ENCODE measurements at regions not wholly inside any gene's neighbourhood (a gene's known extent, or its start where the extent isn't known, plus 50 kb on each side); places are given as distances from the start of the nearest gene placed in this dataset.

DNA sequence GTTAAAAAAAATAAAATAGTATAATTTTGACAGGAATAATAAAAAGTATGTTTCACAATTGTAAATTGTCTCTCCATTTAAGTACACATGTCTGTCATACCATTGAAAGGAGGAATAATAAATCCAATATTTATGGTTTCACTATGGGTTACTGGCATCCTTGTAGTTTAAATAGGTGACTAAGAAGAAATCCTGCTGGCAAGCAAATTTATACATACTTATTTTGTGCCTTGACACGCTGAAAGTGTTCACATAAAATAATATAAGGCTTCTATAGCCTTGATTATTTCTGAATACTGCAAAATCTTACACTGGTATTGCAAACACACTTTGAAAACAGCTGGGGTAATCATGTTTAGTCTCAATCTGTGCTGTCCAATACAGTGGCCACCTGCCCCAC lies 138.3 kb upstream of the ETAA1 start:
- no peak for DNase-seq

DNA sequence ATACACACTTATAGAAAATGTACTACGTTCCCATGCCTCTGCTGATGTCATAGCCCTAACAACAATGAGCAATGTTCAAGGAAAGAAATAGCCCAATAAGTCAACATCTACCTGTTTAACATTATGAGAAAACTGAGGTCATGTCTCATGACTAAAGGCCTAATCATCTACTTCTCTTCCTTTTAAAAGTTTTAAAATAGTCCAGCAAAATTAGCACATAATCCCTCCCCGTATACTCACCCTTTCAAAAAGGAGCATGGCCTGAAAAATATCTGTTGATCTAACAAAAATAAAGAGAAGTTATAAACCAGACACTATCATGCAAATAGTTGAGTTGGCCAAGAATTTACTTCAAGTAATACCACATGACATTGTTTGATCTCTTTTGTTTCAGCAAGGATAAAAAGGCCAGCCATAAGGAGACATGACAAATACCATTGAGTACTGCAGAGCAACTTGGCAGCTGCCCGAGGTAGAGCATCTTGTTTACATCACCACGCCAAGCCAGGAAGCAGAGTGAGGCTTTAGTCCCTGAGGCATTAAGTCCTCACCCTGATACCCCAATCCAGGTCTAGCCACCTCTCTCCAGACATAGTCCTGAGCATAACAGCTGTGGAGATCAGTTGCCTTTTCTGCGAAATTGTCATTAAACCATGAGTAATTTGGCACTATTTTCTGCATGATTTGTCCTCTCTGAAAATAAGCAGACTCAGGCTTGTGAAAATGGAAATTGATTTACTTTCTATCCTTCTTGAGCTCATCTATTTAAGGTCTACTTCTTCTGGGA lies 137.4 kb upstream of the ETAA1 start:
- peak; percentile 9 for DNase-seq

DNA sequence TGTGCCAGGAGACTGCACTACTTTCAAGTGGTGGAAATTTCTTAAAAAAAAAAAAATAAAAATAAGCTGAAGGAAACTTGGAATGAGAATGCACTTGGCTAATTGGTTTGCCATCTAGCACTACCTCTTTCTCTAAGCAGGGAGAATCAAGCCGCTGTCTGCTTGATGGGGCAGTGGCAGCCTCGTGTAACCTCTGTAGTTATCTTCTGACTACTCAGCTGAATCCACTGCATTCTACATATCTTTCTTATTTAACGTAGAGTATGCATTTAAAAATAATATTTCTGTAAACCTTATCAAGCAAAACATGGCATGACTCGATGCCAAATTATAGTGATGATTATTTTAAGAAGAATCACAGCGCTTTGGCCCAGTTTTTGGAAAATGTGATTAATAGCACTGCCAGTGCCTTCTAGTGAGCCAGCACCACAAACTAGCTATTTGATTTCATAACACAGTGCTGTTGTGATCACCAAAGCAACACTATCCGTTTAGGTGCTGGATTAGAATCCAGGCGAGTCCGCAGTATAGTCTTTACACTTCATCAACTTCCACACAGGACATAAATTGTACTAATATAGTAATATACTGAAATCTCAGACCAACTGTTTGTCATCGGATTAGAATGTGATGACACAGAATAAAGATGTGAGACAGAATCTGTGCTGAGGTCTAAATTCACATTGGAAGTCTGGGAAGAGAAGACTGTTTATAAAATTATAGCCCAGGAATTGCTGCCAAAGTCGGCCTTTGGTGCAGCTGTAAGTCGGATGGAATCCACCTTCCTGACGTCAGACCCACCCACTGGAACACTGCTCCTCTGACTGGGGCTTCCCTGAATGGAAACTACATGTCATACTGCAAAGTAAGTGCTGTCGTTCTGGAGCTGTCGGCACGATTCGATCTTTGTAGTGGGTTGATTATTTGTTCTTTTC lies 136.5 kb upstream of the ETAA1 start:
- DNase-seq: no peak

DNA sequence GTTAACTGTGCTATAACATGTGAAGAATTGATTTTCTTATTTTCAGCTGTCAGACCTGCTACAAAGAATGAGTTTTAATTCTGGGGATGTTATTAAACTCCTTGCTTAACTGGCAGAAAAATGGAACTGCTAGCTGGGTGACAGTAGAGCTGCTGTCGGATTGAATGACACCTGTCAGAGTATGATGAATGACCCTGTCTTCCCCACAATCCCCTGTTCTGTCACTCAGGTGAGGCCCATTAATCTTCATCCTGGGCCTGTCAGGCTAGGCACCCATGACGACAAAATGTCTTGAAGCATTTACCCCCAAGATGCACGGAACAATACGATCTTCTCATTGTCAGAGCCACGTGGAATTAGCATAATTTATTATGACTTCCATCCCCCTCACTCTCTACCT lies 129.9 kb upstream of the ETAA1 start:
- no peak for DNase-seq

DNA sequence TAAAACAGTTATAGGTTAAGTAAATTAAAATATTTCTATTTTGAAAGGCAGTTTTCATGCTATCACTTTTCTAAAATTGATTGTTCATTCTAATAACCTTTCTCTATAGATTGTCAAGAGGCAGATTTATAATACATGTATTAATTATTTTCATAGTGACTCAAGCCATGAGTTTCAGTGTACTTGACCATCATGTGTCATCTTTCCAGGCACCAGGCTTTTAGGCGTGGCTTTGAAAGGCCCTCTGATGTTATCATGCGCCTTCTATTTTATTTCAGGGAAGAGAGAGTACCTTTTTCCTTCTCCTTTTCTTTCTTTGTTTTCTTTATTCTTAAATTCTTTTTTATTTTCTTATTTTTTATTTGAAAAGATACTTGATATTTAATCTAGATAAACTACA lies 128.3 kb upstream of the ETAA1 start:
- no peak for DNase-seq

DNA sequence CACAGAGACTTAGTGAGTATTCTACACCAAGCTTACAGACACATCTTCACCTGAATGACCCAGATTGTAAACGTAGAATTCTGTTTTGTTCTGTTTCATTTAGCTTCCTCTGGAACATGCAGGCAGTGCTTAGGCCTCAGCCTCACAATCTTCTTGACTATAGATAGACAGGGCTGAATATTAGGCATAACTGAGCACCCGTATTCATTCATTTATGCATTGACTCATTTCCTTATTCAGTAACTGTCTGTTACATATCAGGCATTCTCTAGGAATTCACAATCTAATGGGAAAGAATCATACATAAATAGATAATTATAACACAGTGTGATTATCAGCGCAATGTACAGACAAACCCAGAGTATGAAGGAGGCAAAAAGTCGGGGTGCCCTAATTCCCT lies 124.9 kb upstream of the ETAA1 start:
- DNase-seq: no peak

DNA sequence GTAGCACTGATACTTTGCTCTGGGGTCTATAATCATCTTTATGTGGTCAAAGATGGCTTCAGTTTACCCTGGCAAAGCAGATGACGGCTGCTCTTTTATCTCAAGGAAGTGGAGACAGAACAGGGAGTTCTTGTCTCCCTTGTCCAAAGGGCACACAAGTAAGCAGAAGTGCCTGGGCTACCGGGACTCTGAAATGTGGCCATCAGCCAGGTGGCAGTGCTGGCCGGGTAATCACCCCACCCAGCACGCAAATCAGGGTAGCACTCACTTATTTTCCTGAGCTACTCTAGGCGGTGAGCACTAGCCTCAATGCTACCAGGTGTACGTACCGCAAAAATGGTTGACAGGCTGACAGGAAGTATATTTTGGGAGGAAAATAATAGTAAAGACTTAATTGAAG lies 119.7 kb upstream of the ETAA1 start:
- no peak for DNase-seq

DNA sequence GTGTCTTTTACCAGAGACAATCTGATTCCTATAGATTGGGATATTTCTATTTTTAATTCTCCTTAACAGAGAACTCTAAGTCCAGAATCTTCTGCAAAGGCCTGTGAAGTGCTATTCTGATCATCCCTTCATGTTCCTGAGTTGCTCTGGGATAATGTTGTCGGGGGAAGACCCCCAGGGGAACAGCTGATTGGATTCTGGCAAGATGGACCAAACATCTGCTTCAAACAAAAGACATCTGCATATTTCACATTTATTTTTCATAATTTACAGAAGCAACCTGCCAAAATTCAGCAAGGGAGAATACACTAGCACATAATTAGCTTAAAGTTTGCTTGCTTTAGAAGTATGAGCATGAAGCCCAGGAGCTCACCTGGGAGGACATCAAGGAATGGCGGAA lies 116.0 kb upstream of the ETAA1 start:
- no peak for DNase-seq

DNA sequence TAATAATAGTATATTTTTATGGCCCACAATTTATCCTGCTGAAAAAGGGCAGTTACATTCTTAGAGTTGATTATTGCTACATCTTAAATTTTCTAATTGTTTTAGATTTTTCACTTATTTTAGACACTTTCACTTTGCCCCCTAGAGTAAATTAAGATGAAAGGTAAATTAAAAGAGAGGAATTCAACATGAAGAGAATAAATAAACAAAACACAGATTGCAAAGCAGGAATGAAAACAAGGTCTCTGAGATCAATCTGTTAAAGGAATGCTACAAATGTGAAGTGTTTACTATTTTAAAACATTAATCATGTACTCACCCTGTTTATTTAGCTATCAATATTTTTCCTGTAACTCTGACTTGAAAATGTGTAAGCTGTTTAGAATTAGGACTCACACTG lies 113.5 kb upstream of the ETAA1 start:
- no peak for DNase-seq

DNA sequence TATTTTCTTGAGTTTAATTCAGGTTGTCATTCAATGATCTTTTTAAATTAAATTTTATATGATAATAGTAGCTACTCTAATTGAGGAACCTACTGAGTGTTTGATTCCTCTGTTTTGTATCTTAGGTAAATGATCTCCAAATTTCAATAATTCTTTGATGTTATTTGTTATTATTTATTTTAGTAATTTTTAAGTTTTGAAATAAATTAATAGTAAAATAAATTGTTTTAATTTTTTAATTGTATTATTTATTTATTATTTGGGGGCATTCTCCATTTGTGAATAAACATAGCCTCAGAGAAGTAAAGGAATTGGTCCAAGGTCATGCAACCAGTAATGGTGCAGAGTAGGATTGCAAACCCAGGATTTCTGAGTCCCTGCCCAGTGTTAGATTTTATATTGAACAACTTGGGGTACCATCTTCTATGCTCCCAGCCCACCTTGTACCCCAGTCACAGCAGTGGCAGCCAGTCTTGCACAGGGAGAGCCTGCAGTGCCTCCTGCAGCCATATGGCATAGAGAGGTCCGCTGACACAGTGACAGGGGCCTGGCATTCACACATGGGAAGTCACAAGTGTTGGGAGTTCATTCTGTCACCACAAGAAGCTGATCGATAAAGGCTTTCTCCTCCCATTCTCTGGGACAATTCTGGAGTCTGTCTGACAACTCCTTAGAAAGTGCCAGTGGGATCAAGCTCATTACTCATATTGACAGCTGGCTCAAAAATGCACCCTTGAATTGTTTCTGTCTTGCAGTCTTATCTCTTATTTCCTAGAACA lies 110.0 kb upstream of the ETAA1 start:
- no peak for DNase-seq

DNA sequence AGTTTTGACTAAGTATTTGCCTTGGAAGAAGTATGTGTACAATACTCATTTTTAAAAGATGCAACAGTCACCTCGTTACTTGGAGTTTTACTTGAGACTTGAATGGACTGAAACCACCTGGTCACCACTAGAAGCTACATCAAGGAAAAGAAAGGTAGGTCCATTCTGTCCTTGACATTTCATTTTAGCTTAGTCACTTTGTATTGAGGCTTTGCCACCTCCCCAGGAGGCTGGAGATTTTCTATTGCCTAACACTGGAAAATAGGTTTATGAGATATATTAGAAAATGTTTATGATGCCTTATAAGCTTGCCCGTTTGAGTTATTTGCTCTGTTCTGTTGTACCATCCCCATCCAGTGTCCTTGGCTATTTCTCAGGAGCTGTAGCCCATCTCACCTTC lies 107.9 kb upstream of the ETAA1 start:
- no peak for DNase-seq

DNA sequence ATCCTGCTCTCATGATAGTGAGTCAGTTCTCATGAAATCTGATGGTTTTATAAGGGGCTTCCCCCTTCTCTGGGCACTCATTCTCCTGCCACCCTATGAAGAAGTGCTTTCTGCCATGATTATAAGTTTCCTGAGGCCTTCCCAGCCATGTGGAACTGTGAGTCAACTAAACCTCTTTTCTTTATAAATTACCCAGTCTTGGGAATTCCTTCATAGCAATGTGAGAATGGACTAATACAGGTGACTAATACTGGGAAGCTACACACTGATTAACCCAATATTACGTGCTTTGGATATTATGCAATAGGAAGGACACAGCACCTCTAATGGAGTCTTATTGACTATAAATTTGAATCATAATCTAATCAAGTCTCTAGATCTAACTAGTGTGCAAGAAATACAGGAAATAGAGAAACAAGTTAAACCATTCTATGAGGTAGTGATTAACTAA lies 107.2 kb upstream of the ETAA1 start:
- no peak for DNase-seq

DNA sequence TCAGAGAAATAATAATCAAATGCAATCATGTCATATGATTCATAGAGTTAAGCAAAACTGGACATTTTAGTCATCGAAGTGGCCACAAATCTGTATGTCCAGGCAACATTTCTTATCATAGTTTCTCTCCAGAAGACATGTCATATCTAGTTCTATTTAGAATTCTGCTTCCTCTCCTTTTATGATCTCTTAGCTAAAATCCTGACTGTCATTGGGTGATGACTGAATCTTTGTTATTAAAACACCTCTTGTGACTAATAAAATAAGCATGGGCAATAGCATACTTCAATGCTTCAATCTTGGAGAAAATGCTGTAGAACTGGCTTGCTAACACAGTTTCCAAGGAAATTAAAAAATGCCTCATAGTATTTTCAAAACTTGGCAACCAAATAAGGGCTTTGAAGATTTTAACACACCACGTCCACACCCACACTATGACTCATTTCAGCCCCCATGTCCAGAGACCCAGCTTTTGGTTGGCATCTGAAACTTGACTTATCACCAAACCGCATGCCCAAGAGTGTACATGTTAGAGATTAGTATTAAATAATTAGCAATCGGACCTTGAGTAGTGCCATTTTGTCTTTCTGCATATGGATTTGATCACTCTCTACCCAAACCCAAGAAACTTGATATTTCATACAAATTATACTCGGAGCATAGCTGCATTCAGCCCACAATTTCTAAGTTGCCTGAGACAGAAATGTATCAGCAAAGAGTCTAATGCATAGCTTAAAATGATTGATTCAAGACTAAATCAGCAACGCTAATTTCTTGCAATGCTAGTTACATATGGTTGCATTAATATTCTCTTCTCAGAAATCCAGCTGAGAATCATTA lies 106.5 kb upstream of the ETAA1 start:
- no peak for DNase-seq

DNA sequence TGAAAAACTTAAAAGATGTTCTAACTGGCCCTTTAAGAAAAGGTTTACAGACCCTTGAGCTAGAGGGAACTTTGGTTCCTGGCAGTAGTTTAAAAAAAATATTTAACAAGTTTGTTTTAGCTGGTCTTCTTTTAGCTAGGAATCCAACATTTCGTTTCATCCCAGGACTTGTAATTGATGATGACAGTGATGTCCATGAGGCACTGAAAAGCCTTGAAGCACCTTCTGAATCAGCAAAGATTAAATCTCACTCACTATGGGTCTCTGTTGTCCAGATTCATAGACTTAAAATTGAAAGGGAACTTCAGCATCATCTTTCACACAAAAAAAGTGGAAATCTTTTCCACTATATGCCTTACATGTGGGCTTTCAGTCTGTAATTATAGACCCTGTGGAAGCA lies 102.9 kb upstream of the ETAA1 start:
- no peak for DNase-seq

DNA sequence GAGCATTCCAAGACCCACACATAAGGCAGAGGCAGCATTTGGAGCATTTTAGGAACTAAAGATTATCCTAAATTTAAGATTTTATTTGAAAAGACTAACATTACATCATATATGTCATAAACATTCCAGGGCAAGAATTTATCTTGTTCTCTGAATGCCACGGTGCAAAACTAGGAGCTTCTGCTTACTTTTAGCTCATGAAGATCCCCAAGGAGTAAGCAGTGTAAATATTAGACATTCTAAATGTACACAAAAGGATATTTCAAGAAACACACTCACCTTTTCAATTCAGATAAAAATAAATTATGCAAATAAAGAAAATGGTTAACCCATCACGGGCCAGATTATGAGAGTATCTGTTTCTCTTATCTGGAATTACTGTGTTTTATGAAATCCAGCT lies 101.7 kb upstream of the ETAA1 start:
- DNase-seq: no peak

DNA sequence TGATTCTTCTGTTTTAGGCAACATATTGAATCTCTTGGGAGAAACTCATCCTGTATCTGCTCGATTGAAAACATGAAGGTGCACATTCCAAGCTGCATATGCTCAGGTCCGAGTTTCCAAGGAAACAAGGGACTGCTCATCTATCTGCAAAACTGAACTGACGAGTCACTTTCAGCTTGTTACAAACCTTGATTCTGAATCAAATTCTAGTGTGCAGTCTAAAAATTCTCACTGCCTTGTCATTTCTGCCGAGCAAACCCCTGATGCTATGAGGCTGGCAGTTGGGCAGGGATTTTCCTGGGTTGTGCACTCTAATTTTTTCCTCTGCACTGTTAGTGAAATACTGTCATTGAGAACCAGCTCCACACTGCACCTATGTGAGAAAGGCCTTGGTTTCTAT lies 101.3 kb upstream of the ETAA1 start:
- no peak for DNase-seq

DNA sequence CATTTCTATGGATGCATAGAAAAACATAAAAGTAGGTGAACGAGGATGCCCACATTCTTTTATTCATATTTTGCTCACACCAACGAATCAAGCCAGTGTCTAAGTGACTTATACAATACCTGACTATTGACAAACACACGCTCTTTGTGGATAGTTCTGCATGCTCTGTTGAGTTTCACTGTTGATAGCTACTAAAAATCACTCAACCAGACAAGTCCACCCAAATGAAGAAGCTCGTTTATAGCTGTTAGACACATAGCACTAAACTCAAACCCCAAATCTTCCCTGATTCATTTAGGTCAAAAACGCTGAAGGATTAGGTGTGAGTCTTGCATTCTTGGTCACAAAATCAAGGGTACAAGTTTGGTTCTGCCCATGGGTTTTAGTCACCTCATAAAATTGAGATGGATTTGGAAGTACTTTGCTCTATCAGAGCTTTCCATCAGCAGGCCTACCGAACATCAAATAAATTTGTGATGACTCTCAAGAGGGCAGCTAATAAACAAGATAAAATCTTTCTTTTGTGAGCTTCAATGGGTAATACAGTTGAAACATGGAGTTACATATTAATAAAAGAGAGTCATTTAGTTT lies 92.7 kb upstream of the ETAA1 start:
- DNase-seq: no peak

DNA sequence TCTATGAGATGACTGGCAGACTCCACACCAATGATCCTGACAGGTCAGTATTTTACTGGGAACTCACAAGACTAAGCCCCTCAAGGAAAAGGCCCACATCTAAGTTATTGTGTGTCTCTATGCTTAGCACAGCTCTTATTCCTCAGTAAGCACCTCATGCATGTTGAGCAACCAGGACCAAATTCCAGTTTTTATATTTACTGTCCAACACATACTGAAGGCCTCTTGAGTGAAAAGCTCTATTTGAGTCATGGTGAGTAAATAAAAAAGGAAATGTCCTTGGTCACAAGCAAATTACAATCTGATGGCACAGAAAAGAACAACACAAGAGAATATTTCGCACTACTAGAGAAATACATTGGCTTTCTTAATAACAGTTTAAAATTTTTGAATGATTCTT lies 87.9 kb upstream of the ETAA1 start:
- DNase-seq: no peak

DNA sequence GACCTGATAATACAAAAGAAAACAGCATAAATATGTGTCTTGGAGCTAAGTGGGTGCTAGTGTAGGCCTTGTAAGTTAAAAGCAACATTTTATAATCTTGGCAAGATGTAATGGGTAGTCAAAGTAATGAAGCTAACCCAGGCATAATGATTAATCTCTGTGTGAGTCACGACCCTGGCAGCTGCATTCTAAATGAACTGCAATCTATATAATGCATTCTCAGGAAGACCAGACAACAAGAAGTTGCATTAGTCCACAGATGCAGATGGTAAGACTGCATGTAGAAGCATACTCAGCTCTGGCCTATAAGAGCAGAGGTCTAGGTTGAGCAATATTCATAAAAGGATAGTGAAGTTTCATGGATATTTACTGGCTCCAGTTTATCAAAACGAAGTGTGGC lies 85.6 kb upstream of the ETAA1 start:
- DNase-seq: no peak

DNA sequence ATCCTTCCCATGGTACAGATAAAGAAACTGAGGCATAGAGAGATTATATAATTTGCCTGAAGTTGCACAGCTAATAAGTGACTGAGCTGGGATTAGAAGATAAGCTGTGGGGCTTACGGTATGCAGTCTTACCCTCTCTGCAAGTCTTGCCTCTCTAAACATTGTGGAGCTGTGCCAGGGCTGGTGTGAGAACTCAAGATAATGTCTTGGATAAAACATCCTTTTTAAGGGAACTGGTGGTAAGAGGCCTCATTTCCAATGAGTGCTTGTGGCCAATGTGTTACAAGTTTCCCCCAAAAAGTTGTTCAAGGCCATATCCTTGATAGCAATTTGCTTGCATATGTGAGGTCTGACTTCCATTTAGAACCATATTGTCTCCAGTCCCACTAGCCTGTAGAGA lies 84.3 kb upstream of the ETAA1 start:
- no peak for DNase-seq

DNA sequence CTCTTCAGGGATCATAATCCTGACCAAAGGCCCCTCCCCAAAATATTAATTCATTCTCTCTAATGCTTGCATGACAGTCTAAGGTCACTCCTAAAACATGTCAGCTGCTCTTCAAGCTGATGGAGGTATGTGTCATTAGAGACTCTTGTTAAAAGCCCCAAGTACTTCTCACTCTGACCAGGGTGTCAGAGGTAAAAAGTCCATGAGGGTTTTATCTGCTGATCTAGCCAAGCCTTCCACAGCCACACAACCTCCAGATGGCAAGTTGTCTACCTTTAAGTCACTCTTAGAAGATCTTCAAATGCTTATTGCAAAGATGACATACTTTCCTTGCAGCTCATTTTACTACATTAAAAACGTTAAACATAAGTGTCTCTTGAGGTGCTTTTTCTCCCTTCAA lies 83.6 kb upstream of the ETAA1 start:
- DNase-seq: no peak

DNA sequence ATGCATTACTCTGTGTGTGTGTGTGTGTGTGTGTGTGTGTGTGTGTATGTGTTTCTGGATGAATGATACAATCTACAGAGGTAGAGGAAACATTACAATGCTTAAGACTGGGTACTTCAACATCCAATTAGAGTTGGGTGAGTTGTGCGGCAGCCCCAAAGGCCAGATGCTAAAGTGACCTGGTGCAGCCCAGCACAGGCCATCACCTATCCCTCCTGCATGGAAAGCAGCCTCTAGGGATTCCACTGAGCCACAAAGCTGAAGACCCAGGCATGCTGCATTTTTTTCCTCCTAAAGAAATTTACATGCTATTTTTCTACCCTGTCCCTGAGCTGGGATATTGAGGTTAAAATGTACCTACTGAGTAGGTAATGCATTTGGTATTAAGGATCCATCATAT lies 79.1 kb upstream of the ETAA1 start:
- no peak for DNase-seq
